HG02981 (cell line): ENCODE measurements at regions not wholly inside any gene's neighbourhood (a gene's known extent, or its start where the extent isn't known, plus 50 kb on each side); places are given as distances from the start of the nearest gene placed in this dataset.

ENCODE experiments used
- ATAC-seq: cut with Tn5 transposase; IDR thresholded peaks from one replicate; pipeline ENCODE4 v1.9.1; 2021; ENCODE audit warnings: mild to moderate bottlenecking, moderate library complexity; ENCODE audit not compliant: unreplicated experiment

DNA sequence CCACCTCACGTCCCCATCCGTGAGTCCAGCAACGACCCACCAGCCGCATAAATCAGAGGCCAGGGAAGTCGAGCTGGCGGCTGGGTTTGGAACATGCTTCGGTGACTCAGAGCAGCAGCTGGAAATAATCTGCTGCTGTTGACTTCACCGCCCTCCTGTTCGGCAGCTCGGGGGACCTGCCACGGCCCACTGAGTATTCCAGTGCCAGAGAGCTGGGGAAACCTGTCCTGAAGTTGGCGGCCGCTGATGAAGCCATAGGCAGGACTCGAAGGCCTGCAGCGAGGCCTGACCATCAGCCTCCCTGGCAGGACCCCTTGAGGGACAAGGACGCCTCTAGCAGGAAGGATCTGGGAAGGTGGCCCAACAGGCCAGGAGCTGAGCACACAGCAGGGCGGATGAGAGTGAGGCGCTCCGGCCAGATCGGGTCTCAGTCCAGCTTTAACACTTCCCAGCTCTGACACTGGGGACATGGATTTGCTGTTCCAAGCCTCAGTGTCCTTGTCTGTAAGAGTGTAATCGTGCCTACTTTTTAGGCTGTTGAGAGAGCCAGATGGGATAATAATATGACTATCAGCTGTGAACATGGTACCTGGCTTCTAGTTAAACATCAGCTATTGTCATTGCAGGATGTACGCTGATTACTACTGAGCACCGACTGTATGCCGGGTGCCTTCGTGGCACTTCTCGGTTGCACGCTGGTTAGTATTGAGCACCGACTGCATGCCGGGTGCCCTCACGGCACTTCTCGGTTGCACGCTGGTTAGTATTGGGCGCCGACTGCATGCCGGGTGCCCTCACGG is 50.4 kb upstream of the CIBAR2 start:
- ATAC-seq = no peak

- no peak for ATAC-seq
These were observed 51.2 kb upstream of the CIBAR2 start for GRCh38 chr16:85163278-85164112.

GRCh38 chr16:85164431-85164830 is 52.2 kb upstream of the CIBAR2 start:
- no peak for ATAC-seq

- ATAC-seq = no peak
These were observed 52.7 kb upstream of the CIBAR2 start for GRCh38 chr16:85164838-85165516.

DNA sequence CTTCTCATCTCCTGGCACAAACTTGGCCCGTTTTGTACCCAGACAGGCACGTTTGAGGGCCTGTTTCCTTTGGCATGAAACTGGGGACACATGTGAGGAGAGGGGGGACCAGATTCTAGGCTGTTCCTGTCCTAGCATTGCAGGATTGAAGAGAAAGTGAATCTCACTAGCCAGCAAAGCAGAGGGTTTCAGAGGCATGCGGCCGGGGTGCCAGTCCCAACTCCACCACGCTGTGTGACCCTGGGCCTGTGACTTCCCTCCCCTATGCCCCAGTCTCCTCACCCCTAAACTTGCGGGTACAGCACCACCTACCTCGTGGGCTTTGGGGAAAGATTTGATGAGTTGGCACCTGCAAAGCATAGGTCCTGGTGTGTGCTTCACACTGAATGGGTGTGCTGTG is 53.5 kb upstream of the CIBAR2 start:
- no peak for ATAC-seq

DNA sequence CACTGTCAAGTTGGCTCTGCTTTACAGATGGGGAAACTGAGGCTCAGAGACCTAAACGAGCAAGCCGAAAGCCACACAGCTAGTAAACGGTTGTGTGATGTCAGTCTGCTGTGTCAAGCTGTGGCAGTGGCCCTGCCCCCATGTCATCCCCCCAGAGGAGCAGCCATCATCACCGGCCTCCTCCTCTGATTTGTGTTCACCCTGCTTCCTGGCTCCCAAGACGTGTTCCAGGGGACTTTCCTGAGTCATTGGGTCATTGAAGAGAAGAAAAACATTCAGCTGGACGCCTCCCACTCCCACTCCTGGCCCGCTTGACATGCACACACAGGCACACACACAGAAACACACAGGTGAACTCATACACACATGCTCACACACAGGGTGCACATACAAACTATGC is 54.0 kb upstream of the CIBAR2 start:
- no peak for ATAC-seq

- no peak for ATAC-seq
These were observed 54.7 kb upstream of the CIBAR2 start for GRCh38 chr16:85166699-85167588.

DNA sequence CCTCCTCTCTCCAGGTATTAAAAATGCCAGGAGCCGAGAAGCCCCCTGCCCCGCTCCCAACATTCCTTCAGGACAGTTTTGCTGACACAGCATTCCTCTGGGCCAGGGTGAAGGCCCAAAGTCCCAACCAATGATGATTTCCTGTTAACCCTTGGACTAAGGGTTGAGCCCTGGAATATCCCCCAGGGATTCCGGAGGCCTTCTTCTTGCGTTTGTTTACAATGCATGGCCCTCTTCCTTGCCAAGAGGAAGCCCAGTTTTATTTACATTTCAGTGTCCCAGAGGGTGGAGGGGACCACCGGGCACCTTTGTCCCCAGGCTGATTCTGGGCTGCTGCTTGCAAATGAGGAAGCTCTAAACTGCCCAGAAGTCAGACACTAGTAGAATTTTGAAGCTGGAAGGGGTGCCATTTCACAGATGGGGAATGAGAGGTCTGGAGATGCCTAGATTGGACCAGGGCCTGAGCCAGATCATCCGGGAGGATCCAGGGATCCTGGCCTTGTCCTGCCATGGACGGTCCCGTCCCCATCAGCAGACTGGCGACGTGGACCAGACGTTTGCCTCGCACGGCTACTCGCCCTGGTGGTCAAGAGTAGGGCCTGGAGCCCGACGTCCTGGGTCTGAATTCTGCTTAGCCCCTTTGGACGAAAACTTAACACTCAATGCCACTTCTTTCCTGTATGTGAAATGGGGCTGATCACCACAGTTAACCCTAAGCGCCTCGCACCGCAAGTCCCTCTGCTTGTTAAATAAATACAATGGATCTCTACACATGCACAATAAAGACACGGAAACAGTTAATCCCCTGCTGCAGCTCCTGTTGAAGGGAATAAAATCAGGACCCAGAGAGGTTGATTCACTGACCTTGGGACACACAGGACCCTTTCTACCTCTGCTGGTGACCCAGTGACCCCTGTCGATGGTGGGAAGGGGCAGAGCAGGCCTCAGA is 55.6 kb upstream of the CIBAR2 start:
- ATAC-seq = no peak

DNA sequence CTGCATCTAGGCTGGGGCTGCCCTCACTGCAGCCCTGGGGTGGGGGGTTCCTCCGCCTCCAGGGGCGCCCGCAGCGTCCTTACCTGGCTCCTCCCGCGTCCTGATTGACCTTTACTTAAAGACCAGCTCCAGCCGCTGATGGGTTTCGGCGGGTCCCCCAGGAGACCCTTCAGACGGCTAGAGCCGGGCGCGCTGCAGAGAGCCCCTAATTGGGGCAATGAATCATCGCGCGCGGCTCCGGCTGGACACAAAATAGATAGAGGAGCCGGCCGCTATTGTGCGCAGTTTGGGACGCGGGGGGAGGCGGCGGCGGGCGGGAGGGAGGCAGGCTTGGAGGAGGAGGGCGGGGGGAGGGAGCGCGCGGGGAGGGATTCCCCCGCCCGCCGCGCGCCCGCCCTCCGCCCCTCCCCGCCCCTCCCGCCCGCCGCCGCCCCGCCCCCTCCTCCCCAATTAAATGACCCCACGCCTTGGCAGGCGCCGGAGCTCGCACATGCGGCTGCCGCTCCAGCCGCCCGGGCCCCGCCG is 56.5 kb upstream of the CIBAR2 start:
- ATAC-seq = no peak

- no peak for ATAC-seq
These were observed 57.2 kb upstream of the CIBAR2 start for GRCh38 chr16:85169333-85170065.

DNA sequence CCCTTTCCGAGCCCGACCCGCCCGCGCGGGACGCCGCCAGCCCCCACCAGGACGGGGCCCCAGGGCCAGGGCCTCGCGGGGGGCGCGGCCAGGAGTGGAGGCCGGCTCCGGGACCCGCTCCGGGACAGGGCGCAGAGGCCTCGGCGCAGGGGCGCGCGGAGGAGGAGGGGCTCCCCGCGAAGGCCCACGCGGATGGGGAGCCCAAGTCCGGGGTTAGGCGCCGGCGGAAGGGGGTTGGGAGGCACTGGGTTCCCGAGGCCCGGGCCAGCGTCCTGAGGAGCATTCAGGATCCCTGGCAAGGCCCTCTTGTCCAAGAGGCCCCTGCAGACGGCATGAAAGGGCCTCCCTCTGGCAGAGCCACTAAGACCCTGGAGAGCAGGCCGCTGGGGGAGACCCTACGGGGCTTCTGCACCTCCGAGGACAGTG is 57.8 kb upstream of the CIBAR2 start:
- no peak for ATAC-seq

DNA sequence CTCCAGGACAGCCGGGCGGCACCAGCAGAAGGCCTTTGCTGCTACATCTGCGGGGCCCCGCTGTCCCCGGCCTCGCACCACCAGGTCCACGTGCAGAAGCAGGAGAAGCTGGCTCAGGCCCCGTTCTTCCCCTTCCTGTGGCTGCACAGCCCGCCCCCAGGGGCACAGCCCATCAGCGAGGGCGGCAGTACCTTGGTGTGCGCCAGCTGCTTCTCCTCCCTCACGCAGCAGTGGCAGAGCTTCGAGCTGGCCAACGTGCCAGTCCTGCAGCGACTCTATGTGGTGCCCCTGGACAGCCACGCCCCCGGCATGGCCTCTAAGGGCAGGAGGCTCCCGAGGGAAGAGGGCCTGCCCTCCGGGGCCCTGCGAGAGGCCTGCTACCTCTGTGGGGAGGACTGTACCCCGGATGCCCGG is 58.3 kb upstream of the CIBAR2 start:
- ATAC-seq = no peak

DNA sequence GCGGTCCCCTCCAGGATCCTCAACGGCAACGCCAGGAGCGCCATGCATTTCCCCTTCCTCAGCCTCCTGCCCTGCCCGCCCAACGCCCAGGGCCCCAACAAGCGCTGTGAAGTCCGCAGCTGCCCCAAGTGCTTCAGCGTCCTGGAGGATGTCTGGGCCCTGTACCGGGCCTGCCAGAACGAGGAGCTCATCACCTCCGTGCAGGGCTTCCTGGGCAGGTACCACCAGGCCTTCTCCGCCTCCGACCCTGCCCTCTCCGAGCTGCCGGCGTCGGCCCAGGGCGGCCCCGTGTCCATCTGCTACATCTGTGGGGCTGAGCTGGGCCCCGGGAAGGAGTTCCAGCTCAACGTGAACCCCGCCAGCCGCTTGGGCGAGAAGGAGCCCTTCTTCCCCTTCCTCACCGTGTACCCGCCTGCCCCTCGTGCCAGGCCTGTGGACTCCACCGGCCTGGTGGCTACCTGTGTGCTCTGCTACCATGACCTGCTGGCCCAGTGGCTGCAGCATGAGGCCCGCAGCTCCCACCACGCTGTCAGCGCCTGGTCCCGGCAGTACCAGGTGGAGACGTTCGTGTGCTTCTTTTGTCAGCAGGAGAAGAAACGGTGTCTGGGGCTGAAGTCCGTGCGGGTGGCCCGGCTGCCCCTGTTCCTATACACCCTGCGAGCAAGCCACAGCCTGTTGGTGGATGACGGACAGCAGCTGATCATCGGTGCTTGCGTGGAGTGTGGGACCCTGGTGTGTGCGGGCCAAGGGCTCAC is 58.9 kb upstream of the CIBAR2 start:
- ATAC-seq = no peak

GRCh38 chr16:85171759-85172454 is 59.6 kb upstream of the CIBAR2 start:
- ATAC-seq = no peak

- no peak for ATAC-seq
These were observed 60.3 kb upstream of the CIBAR2 start for GRCh38 chr16:85172455-85173145.

DNA sequence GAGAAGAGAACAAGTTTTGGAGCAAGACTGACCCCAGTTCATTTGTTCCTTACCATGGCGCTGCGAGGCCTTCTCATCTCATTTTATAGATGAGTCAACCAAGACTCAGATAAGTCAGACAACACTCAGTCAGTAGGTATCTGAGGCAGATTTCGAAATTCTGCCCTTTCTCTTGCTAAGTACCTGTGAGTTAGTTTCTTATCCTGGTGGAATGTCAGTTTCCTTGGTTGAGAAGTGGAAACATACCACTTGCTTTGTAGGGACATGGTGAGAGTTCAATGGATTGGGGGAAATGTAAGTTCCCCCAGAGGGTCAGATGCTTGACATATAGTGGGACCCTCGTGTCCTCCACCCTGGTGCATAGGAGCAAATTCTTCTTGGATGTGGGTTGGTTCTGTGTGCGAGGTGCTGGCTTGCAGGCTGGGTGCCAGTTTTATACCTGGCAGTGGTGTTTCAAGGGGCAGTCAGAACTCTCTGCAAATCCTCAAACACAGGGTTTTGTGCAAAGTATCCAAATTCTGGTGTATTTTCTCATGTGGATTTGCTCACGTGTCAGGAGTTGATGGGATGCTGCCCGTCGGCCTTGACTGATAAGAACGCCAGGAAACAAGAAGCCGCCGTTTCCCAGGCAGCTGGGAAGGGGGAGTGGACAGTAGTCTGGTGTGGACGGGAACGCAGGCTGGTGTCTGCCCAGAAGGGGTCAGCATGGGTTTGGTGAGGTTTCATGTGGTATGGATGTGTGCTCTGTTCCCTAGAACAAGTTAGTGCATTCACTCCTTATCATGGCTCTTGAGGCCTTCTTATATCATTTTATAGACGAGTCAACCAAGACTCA is 61.1 kb upstream of the CIBAR2 start:
- no peak for ATAC-seq
